GM12878 (cell line): ENCODE measurements at regions not wholly inside any gene's neighbourhood (a gene's known extent, or its start where the extent isn't known, plus 50 kb on each side); places are given as distances from the start of the nearest gene placed in this dataset.

Source experiments
- ATAC-seq: fragments of 200-7000 bp; cut with Tn5 transposase; 3 replicates; pipeline ENCODE4 v1.9.1; 2020; ENCODE audit warnings: mild to moderate bottlenecking, moderate library complexity
- BruUV-seq: library from RNA; stranded (reverse); fragments of 400-500 nt; replicated peaks from 2 replicates; lab custom pipeline; 2021; lab: Mats Ljungman, UMichigan
- CTCF ChIA-PET: fragments of 300-600 bp; sonication (Branson Sonifier 250); formaldehyde crosslinking; extraction: SDS; loops from one replicate; lab custom pipeline; 2021; ENCODE audit warnings: inconsistent platforms; lab: Yijun Ruan, JAX
- POLR2A ChIA-PET: fragments of 350-600 bp; formaldehyde crosslinking; extraction: SDS; loops from one replicate; lab custom pipeline; 2021; ENCODE audit warnings: inconsistent platforms; lab: Charles Lee
- RAD21 ChIA-PET: fragments of 300-600 bp; sonication (Branson Sonifier 250); formaldehyde crosslinking; loops from one replicate; lab custom pipeline; 2023; ENCODE audit warnings: antibody characterized with exemption; ENCODE audit not compliant: unreplicated experiment; lab: Charles Lee
- SMC1A ChIA-PET: fragments of 300-600 bp; sonication (Branson Sonifier 250); formaldehyde crosslinking; loops from one replicate; lab custom pipeline; 2023; ENCODE audit not compliant: unreplicated experiment, uncharacterized antibody; lab: Charles Lee
- DNase-seq: peaks from one replicate; pipeline ENCODE4 v3.0.0-alpha.2; 2011; ENCODE audit warnings: low read depth, low spot score
- FAIRE-seq: peaks from 3 replicates; lab custom pipeline; 2011; peaks lifted over from hg19 to GRCh38; lab: Jason Lieb, UNC
- H2AFZ ChIP-seq: 2 replicates; pipeline ENCODE4 v1.6.0; 2011; ENCODE audit warnings: low read depth, low read length, control low read depth; ENCODE audit not compliant: control insufficient read depth
- H3K27ac ChIP-seq: 2 replicates; pipeline ENCODE4 v1.5.1; 2011; ENCODE audit warnings: control low read depth; ENCODE audit not compliant: control insufficient read depth, insufficient read depth
- H3K27me3 ChIP-seq, 2 experiments: replicated peaks in 1 of 2; 2 replicates each; pipeline versions ENCODE4 v1.6.0 to v1.6.1; 2011; ENCODE audit warnings: low read length in 1 of 2; ENCODE audit not compliant: control insufficient read depth in 2 of 2, insufficient read depth in 2 of 2
- H3K36me3 ChIP-seq, 2 experiments: 2 replicates each; pipeline ENCODE4 v1.5.1; 2011; ENCODE audit warnings: low read length in 1 of 2; ENCODE audit not compliant: control insufficient read depth in 2 of 2, insufficient read depth in 2 of 2
- H3K4me1 ChIP-seq: 2 replicates; pipeline ENCODE4 v1.6.1; 2011; ENCODE audit warnings: mild to moderate bottlenecking, low read length, moderate library complexity, mixed read lengths; ENCODE audit not compliant: control insufficient read depth, insufficient read depth
- H3K4me2 ChIP-seq: 2 replicates; pipeline ENCODE4 v1.6.0; 2011; ENCODE audit warnings: control low read depth; ENCODE audit not compliant: control insufficient read depth, insufficient read depth
- H3K4me3 ChIP-seq: fragments of 200-600 bp; sonication (generic); 2 replicates; pipeline ENCODE4 v1.5.1; 2016
- H3K79me2 ChIP-seq: 2 replicates; pipeline ENCODE4 v1.6.0; 2011; ENCODE audit warnings: low read length; ENCODE audit not compliant: control insufficient read depth, insufficient read depth
- H3K9ac ChIP-seq: 2 replicates; pipeline ENCODE4 v1.8.0; 2011; ENCODE audit warnings: low read length, control low read depth, mixed read lengths; ENCODE audit not compliant: control insufficient read depth, insufficient read depth
- H3K9me3 ChIP-seq: replicated peaks from 3 replicates; pipeline ENCODE4 v1.5.1; 2011; ENCODE audit warnings: mild to moderate bottlenecking, low read length; ENCODE audit not compliant: control insufficient read depth, insufficient read depth
- H4K20me1 ChIP-seq: 2 replicates; pipeline ENCODE4 v1.6.0; 2011; ENCODE audit not compliant: control insufficient read depth, insufficient read depth
- CBFB ChIP-seq: IDR thresholded peaks from 2 replicates; pipeline ENCODE4 v1.6.1; 2016; ENCODE audit warnings: antibody characterized with exemption, low read depth
- CTCF ChIP-seq, 3 experiments: IDR thresholded peaks in 2 of 3; conservative IDR thresholded peaks in 1 of 3; 2 replicates each; pipeline ENCODE4 v1.5.1; 2011; ENCODE audit warnings: low read depth in 3 of 3, low read length in 3 of 3, mild to moderate bottlenecking in 3 of 3, control low read depth in 2 of 3, moderate library complexity in 2 of 3, inconsistent platforms in 1 of 3, mixed read lengths in 1 of 3; ENCODE audit not compliant: control insufficient read depth in 2 of 3, insufficient read depth in 1 of 3; ENCODE audit errors: extremely low read depth in 1 of 3
- ESRRA ChIP-seq: IDR thresholded peaks from 2 replicates; pipeline ENCODE4 v1.6.1; 2012; ENCODE audit warnings: mild to moderate bottlenecking, low read length, improper control_type of control experiment
- EZH2 ChIP-seq: IDR thresholded peaks from 2 replicates; pipeline ENCODE4 v1.6.1; 2012; ENCODE audit warnings: low read depth, mild to moderate bottlenecking, control low read depth, inconsistent platforms, low read length, borderline replicate concordance; ENCODE audit not compliant: control insufficient read depth
- GATAD2B ChIP-seq: fragments of 450-650 bp; conservative IDR thresholded peaks from 2 replicates; pipeline ENCODE4 v1.6.1; 2017; ENCODE audit warnings: low read depth, mild to moderate bottlenecking, moderate library complexity
- HDAC2 ChIP-seq: fragments of 200-600 bp; sonication (generic); IDR thresholded peaks from 2 replicates; pipeline ENCODE4 v1.6.1; 2017
- KAT2A ChIP-seq: conservative IDR thresholded peaks from 2 replicates; pipeline ENCODE4 v1.6.1; 2011; ENCODE audit warnings: low read depth, low read length; ENCODE audit not compliant: control insufficient read depth
- KDM1A ChIP-seq: fragments of 200-600 bp; sonication (generic); IDR thresholded peaks from 2 replicates; pipeline ENCODE4 v1.6.1; 2016; ENCODE audit warnings: borderline replicate concordance
- MTA2 ChIP-seq: fragments of 450-650 bp; IDR thresholded peaks from 2 replicates; pipeline ENCODE4 v1.6.1; 2016; ENCODE audit warnings: low read depth, mild to moderate bottlenecking, moderate library complexity
- NBN ChIP-seq: fragments of 450-650 bp; IDR thresholded peaks from 2 replicates; pipeline ENCODE4 v1.6.1; 2016
- NRF1 ChIP-seq: conservative IDR thresholded peaks from 2 replicates; pipeline ENCODE4 v1.6.1; 2011; ENCODE audit warnings: mild to moderate bottlenecking, low read depth, low read length, improper control_type of control experiment
- RB1 ChIP-seq: fragments of 450-650 bp; formaldehyde crosslinking; IDR thresholded peaks from 2 replicates; pipeline ENCODE4 v1.6.1; 2017; ENCODE audit warnings: mild to moderate bottlenecking, borderline replicate concordance
- SRF ChIP-seq, 2 experiments: IDR thresholded peaks; 2 replicates each; pipeline ENCODE4 v1.6.1; 2011; ENCODE audit warnings: low read depth in 2 of 2, low read length in 2 of 2, mild to moderate bottlenecking in 1 of 2, moderate library complexity in 1 of 2
- SUPT20H ChIP-seq: IDR thresholded peaks from 2 replicates; pipeline ENCODE4 v1.6.1; 2011; ENCODE audit warnings: low read depth, mild to moderate bottlenecking, low read length, moderate library complexity, borderline replicate concordance; ENCODE audit not compliant: control insufficient read depth
- ZNF592 ChIP-seq: fragments of 450-650 bp; IDR thresholded peaks from 2 replicates; pipeline ENCODE4 v1.6.1; 2017; ENCODE audit warnings: mild to moderate bottlenecking, moderate library complexity
- WGBS: methylation state at CpG from one replicate; pipeline ENCODE4 v1.1.6; 2016; ENCODE audit warnings: low lambda C conversion rate; ENCODE audit not compliant: insufficient replicate concordance, insufficient coverage; ENCODE audit errors: missing lambda C conversion rate; 5-methylcytosine and 5-hydroxymethylcytosine counted together
- in situ Hi-C: fragments of 300-500 bp; cut with MboI; formaldehyde crosslinking; loops from 9 replicates; pipeline ENCODE4 v1.14.3; 2018; ENCODE audit warnings: mixed read lengths
- intact Hi-C: fragments of 100-400 bp; cut with micrococcal nuclease; formaldehyde crosslinking; loops from one replicate; pipeline ENCODE4 v1.14.2; 2022; ENCODE audit not compliant: unreplicated experiment
- TF ChIP-seq, protein P1 (sequence below): IDR thresholded peaks from 2 replicates; pipeline ENCODE4 v1.6.1; 2012; ENCODE audit warnings: low read depth, low read length, improper control_type of control experiment
- TF ChIP-seq, protein P2 (sequence below): fragments of 450-650 bp; IDR thresholded peaks from 2 replicates; pipeline ENCODE4 v1.6.1; 2017; ENCODE audit warnings: low read depth, mild to moderate bottlenecking, moderate library complexity

DNA sequence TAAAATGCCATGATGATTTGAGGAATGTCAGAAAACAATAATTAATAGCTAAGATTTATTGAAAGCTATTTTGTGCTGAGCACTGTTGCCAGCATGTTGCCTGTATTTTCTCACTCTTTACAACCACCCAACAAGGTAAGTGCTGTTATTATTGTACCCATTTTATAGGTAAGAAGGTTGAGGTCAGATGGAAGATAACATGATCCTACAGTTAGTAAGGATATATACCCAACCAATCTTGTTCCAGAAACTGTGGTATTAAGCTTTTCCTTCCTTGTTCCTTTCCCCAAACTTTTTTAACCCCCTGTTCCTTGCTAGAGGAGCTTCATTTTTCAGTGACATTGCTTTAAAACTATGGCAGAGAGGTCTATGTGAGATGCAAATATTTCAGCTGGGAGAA is 738.0 kb upstream of the ZEB2 start (continued):
- TF ChIP-seq NBN (no peak), KAT2A (no peak), SUPT20H (no peak), RB1 (no peak), SRF (IDR thresholded peaks at IDR 0.05; ENCODE audit: low read depth in 2 of 2, low read length in 2 of 2) (no peak), HDAC2 (no peak), GATAD2B (no peak)

- ATAC-seq (no peak), DNase-seq (no peak), FAIRE-seq (no peak)
- no peaks in the 10 kb centered on the region for H3K36me3 ChIP-seq
- H3K27me3 ChIP-seq, result no peaks in the 10 kb centered on the region
- in situ Hi-C loops (no loop called here), intact Hi-C loops (no loop called here)
- no peak overlapping the region for H3K9ac ChIP-seq
- no peaks in the 10 kb centered on the region for H3K79me2 ChIP-seq
- H3K4me3 ChIP-seq, result no peak overlapping the region
- H2AFZ ChIP-seq, result no peak overlapping the region
- SMC1A ChIA-PET, result interaction anchor here (1.3 kb wide), 1 partner anchor 13 kb away, joined by 4 read pairs; no protein-coding TSS in a partner anchor
- CTCF ChIA-PET, result interaction anchor here (1.3 kb wide), 1 partner anchor 18 kb away, joined by 3 read pairs; no protein-coding TSS in a partner anchor
- POLR2A ChIA-PET, result no interaction called here
- no peaks in the 10 kb centered on the region for H3K4me1 ChIP-seq
- no TSS peak for BruUV-seq
- no peaks in the 10 kb centered on the region for H3K9me3 ChIP-seq
- H4K20me1 ChIP-seq, result no peaks in the 10 kb centered on the region
- no peak overlapping the region for H3K4me2 ChIP-seq
- RAD21 ChIA-PET, result no interaction called here
- no peak overlapping the region for H3K27ac ChIP-seq
- 5% methylated on average over 1 of the region's 1 CpG for WGBS
- TF ChIP-seq ZNF592, result no peak
- no peak for TF ChIP-seq CBFB
- TF ChIP-seq, protein P1, sequence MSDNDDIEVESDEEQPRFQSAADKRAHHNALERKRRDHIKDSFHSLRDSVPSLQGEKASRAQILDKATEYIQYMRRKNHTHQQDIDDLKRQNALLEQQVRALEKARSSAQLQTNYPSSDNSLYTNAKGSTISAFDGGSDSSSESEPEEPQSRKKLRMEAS, result no peak
- TF ChIP-seq, protein P2, sequence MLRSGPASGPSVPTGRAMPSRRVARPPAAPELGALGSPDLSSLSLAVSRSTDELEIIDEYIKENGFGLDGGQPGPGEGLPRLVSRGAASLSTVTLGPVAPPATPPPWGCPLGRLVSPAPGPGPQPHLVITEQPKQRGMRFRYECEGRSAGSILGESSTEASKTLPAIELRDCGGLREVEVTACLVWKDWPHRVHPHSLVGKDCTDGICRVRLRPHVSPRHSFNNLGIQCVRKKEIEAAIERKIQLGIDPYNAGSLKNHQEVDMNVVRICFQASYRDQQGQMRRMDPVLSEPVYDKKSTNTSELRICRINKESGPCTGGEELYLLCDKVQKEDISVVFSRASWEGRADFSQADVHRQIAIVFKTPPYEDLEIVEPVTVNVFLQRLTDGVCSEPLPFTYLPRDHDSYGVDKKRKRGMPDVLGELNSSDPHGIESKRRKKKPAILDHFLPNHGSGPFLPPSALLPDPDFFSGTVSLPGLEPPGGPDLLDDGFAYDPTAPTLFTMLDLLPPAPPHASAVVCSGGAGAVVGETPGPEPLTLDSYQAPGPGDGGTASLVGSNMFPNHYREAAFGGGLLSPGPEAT, result no peak
- TF ChIP-seq CTCF (IDR thresholded peaks at IDR 0.05 in 2 of 3, conservative IDR thresholded peaks at IDR 0.05 in 1 of 3; ENCODE audit: control insufficient read depth in 2 of 3, extremely low read depth in 1 of 3, insufficient read depth in 1 of 3, low read depth in 3 of 3, low read length in 3 of 3), result no peak
- TF ChIP-seq EZH2, result no peak
- no peak for TF ChIP-seq MTA2
- no peak for TF ChIP-seq NRF1
- no peak for TF ChIP-seq SRF (IDR thresholded peaks at IDR 0.05; ENCODE audit: low read depth in 2 of 2, low read length in 2 of 2)
- TF ChIP-seq KDM1A, result no peak
- no peak for TF ChIP-seq ESRRA
These were observed 736.6 kb upstream of the ZEB2 start for GRCh38 chr2:145256551-145256950.
